Cardiac muscle cell (in vitro differentiated cells and primary cell): ENCODE measurements at regions not wholly inside any gene's neighbourhood (a gene's known extent, or its start where the extent isn't known, plus 50 kb on each side); places are given as distances from the start of the nearest gene placed in this dataset.

Experiments
- DNase-seq, 2 donors: peaks; one replicate each; pipeline versions ENCODE4 v3.0.0 to v3.0.0-alpha.2; 2010 to 2017; ENCODE audit warnings: low read depth in 1 of 2, low spot score in 1 of 2
- H3K27ac ChIP-seq: fragments of 200-600 bp; sonication (generic); 2 replicates; pipeline ENCODE4 v1.5.1; 2016
- H3K27me3 ChIP-seq: fragments of 200-600 bp; sonication (generic); 2 replicates; pipeline ENCODE4 v1.6.0; 2016; ENCODE audit warnings: control low read depth
- H3K36me3 ChIP-seq: fragments of 200-600 bp; sonication (generic); 2 replicates; pipeline ENCODE4 v1.5.1; 2016; ENCODE audit warnings: control low read depth
- H3K4me1 ChIP-seq: fragments of 200-600 bp; sonication (generic); 2 replicates; pipeline ENCODE4 v1.8.1; 2017; ENCODE audit warnings: low read depth, mild to moderate bottlenecking, mixed run types
- H3K4me3 ChIP-seq: fragments of 200-600 bp; sonication (generic); 2 replicates; pipeline ENCODE4 v1.5.1; 2016; ENCODE audit warnings: mild to moderate bottlenecking
- H3K9me3 ChIP-seq: fragments of 200-600 bp; sonication (generic); 2 replicates; pipeline ENCODE4 v1.5.1; 2017; ENCODE audit warnings: low read depth, mild to moderate bottlenecking, control low read depth
- TF ChIP-seq, protein P1 (sequence below): IDR thresholded peaks from 2 replicates; pipeline ENCODE4 v1.5.1; 2012; ENCODE audit warnings: low read depth, mild to moderate bottlenecking, low read length

GRCh38 chr14:99001241-99001640 is 270.8 kb downstream of the BCL11B start:
- TF ChIP-seq, protein P1, sequence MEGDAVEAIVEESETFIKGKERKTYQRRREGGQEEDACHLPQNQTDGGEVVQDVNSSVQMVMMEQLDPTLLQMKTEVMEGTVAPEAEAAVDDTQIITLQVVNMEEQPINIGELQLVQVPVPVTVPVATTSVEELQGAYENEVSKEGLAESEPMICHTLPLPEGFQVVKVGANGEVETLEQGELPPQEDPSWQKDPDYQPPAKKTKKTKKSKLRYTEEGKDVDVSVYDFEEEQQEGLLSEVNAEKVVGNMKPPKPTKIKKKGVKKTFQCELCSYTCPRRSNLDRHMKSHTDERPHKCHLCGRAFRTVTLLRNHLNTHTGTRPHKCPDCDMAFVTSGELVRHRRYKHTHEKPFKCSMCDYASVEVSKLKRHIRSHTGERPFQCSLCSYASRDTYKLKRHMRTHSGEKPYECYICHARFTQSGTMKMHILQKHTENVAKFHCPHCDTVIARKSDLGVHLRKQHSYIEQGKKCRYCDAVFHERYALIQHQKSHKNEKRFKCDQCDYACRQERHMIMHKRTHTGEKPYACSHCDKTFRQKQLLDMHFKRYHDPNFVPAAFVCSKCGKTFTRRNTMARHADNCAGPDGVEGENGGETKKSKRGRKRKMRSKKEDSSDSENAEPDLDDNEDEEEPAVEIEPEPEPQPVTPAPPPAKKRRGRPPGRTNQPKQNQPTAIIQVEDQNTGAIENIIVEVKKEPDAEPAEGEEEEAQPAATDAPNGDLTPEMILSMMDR: no peak
- no peaks in the 10 kb centered on the region for H3K9me3 ChIP-seq
- no peak overlapping the region for H3K4me3 ChIP-seq
- no peak overlapping the region for H3K27ac ChIP-seq
- no peaks in the 10 kb centered on the region for H3K27me3 ChIP-seq
- no peak for DNase-seq
- no peaks in the 10 kb centered on the region for H3K4me1 ChIP-seq
- H3K36me3 ChIP-seq: no peaks in the 10 kb centered on the region

DNA sequence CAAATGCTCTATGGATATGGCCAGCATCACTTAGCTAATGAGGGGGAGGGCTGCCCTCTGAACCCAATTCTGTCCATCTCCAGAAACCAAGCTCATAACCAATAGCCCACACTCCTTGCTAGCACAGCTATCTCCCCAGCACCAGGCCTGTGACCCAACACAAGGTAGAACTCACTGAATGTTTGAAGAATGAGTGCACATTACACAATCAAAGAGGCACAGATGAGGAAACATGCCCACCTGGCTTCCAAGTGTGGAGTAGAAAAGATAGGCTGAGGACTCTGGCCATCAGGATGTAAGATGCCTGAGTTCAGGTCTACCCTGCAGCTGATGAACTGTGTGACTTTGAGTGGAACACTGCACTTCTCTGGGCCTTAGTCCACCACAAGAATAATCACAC is 268.4 kb downstream of the BCL11B start:
- no peak for DNase-seq
- Histone ChIP-seq H3K4me1 (no peaks in the 10 kb centered on the region), H3K27ac (no peak overlapping the region), H3K9me3 (no peaks in the 10 kb centered on the region), H3K4me3 (no peak overlapping the region), H3K36me3 (no peaks in the 10 kb centered on the region), H3K27me3 (no peaks in the 10 kb centered on the region)
- TF ChIP-seq, protein P1: no peak

GRCh38 chr14:99004112-99004511 is 267.9 kb downstream of the BCL11B start:
- Histone ChIP-seq H3K27me3 (no peaks in the 10 kb centered on the region), H3K9me3 (no peaks in the 10 kb centered on the region), H3K4me3 (no peak overlapping the region), H3K4me1 (no peaks in the 10 kb centered on the region), H3K36me3 (no peaks in the 10 kb centered on the region), H3K27ac (no peak overlapping the region)
- no peak for DNase-seq
- TF ChIP-seq, protein P1: no peak

DNA sequence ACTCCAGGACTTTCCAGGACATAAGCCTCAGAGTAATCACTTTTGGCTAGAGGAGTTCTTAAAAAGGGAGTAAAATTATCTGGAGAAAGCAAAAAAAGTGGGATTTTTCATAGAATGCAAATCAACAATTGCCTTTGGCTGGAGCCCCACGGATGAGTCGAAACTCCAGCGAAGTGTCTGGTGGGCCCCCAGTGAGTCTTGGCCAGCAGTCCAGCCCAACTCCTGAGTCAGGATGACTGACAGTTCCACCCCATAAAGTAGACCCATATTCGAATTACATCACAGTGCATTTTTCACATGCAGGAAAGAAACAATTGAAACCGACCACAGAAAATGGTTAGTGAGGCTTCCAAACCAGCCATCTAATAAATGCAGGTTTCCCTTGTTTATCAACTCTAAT is 265.7 kb downstream of the BCL11B start:
- H3K36me3 ChIP-seq: no peaks in the 10 kb centered on the region
- no peak for DNase-seq
- TF ChIP-seq, protein P1: no peak

GRCh38 chr14:99007795-99008194 is 264.2 kb downstream of the BCL11B start:
- Histone ChIP-seq H3K4me3 (no peak overlapping the region), H3K27ac (no peak overlapping the region), H3K9me3 (no peaks in the 10 kb centered on the region), H3K27me3 (no peaks in the 10 kb centered on the region), H3K4me1 (no peaks in the 10 kb centered on the region), H3K36me3 (no peaks in the 10 kb centered on the region)
- no peak for DNase-seq
- TF ChIP-seq, protein P1: no peak

More for the DNA sequence above, 265.7 kb downstream of the BCL11B start:
- no peaks in the 10 kb centered on the region for H3K4me1 ChIP-seq
- no peak overlapping the region for H3K4me3 ChIP-seq
- H3K27ac ChIP-seq: no peak overlapping the region
- H3K9me3 ChIP-seq: no peaks in the 10 kb centered on the region
- no peaks in the 10 kb centered on the region for H3K27me3 ChIP-seq

GRCh38 chr14:99009871-99010270 is 262.1 kb downstream of the BCL11B start:
- no peaks in the 10 kb centered on the region for H3K9me3 ChIP-seq
- TF ChIP-seq, protein P1: no peak
- no peak for DNase-seq
- H3K4me1 ChIP-seq: no peaks in the 10 kb centered on the region
- no peak overlapping the region for H3K4me3 ChIP-seq
- H3K27ac ChIP-seq: no peak overlapping the region
- H3K36me3 ChIP-seq: no peaks in the 10 kb centered on the region
- H3K27me3 ChIP-seq: no peaks in the 10 kb centered on the region
